KMS-11 (cell line): ENCODE measurements at regions not wholly inside any gene's neighbourhood (a gene's known extent, or its start where the extent isn't known, plus 50 kb on each side); places are given as distances from the start of the nearest gene placed in this dataset.

ENCODE experiments used
- H2AFZ ChIP-seq: fragments of 200-600 bp; sonication (generic); 2 replicates; pipeline ENCODE4 v1.6.1; 2016; ENCODE audit warnings: antibody characterized with exemption, mixed run types, low read depth
- H3K27ac ChIP-seq: fragments of 200-600 bp; sonication (generic); 2 replicates; pipeline ENCODE4 v1.6.1; 2016; ENCODE audit warnings: mild to moderate bottlenecking, mixed run types
- H3K27me3 ChIP-seq: fragments of 200-600 bp; sonication (generic); 2 replicates; pipeline ENCODE4 v1.6.1; 2017; ENCODE audit warnings: mild to moderate bottlenecking, low read depth, mixed run types, moderate library complexity; ENCODE audit not compliant: insufficient read depth
- H3K36me3 ChIP-seq: fragments of 200-600 bp; sonication (generic); 2 replicates; pipeline ENCODE4 v1.6.1; 2017; ENCODE audit warnings: mild to moderate bottlenecking, mixed run types; ENCODE audit not compliant: insufficient read depth
- H3K4me1 ChIP-seq: fragments of 200-600 bp; sonication (generic); 2 replicates; pipeline ENCODE4 v1.6.1; 2016; ENCODE audit warnings: mild to moderate bottlenecking, low read depth, mixed run types; ENCODE audit not compliant: poor library complexity, severe bottlenecking
- H3K4me2 ChIP-seq: fragments of 200-600 bp; sonication (generic); 2 replicates; pipeline ENCODE4 v1.7.0; 2016; ENCODE audit warnings: mild to moderate bottlenecking, mixed run types
- H3K4me3 ChIP-seq: fragments of 200-600 bp; sonication (generic); IDR thresholded peaks from 2 replicates; pipeline ENCODE4 v1.6.1; 2017; ENCODE audit warnings: low read depth, low read length, mixed read lengths; ENCODE audit not compliant: insufficient read depth
- H3K79me2 ChIP-seq: fragments of 200-600 bp; sonication (generic); 2 replicates; pipeline ENCODE4 v1.6.1; 2016; ENCODE audit warnings: low read depth, mixed run types; ENCODE audit not compliant: insufficient read depth
- H3K9ac ChIP-seq: fragments of 200-600 bp; sonication (generic); 2 replicates; pipeline ENCODE4 v1.6.1; 2016; ENCODE audit warnings: mild to moderate bottlenecking, mixed run types
- H4K20me1 ChIP-seq: fragments of 200-600 bp; sonication (generic); 2 replicates; pipeline ENCODE4 v1.6.1; 2016; ENCODE audit warnings: mild to moderate bottlenecking, mixed run types; ENCODE audit not compliant: insufficient read depth
- CTCF ChIP-seq: fragments of 200-600 bp; sonication (generic); conservative IDR thresholded peaks from 2 replicates; pipeline ENCODE4 v1.6.1; 2017; ENCODE audit warnings: low read depth, mild to moderate bottlenecking, antibody characterized with exemption, low read length, moderate library complexity, mixed read lengths

- TF ChIP-seq CTCF, result no peak
- no peak overlapping the region for H3K27ac ChIP-seq
Observed at GRCh38 chr2:173537694-173538093, 183.0 kb downstream of the CDCA7 start.

GRCh38 chr2:173539615-173540014 is 184.9 kb downstream of the CDCA7 start:
- Histone ChIP-seq H4K20me1 (no peaks in the 10 kb centered on the region), H3K27ac (no peak overlapping the region), H3K4me3 (no peak overlapping the region), H3K27me3 (no peaks in the 10 kb centered on the region), H3K36me3 (no peaks in the 10 kb centered on the region), H2AFZ (no peak overlapping the region), H3K4me2 (no peak overlapping the region), H3K4me1 (no peaks in the 10 kb centered on the region), H3K79me2 (no peaks in the 10 kb centered on the region), H3K9ac (no peak overlapping the region)
- no peak for TF ChIP-seq CTCF

More at GRCh38 chr2:173537694-173538093, 183.0 kb downstream of the CDCA7 start:
- H4K20me1 ChIP-seq, result no peaks in the 10 kb centered on the region
- H3K4me1 ChIP-seq, result no peaks in the 10 kb centered on the region
- no peak overlapping the region for H3K4me3 ChIP-seq
- no peak overlapping the region for H3K9ac ChIP-seq
- no peaks in the 10 kb centered on the region for H3K36me3 ChIP-seq
- H3K4me2 ChIP-seq, result no peak overlapping the region
- H2AFZ ChIP-seq, result no peak overlapping the region
- H3K27me3 ChIP-seq, result no peaks in the 10 kb centered on the region
- H3K79me2 ChIP-seq, result no peaks in the 10 kb centered on the region

- Histone ChIP-seq H3K27ac (no peak overlapping the region), H2AFZ (no peak overlapping the region), H4K20me1 (no peaks in the 10 kb centered on the region), H3K9ac (no peak overlapping the region), H3K79me2 (no peaks in the 10 kb centered on the region), H3K4me2 (no peak overlapping the region), H3K36me3 (no peaks in the 10 kb centered on the region), H3K27me3 (no peaks in the 10 kb centered on the region), H3K4me1 (peaks cover 4% of the 10 kb centered on the region), H3K4me3 (no peak overlapping the region)
- TF ChIP-seq CTCF, result no peak
Observed at GRCh38 chr2:173544641-173545363, 190.1 kb downstream of the CDCA7 start.

- no peaks in the 10 kb centered on the region for H3K36me3 ChIP-seq
- no peak overlapping the region for H3K27ac ChIP-seq
- peaks cover 4% of the 10 kb centered on the region for H3K4me1 ChIP-seq
- no peak overlapping the region for H3K4me3 ChIP-seq
- H4K20me1 ChIP-seq, result no peaks in the 10 kb centered on the region
- no peak overlapping the region for H2AFZ ChIP-seq
- no peak overlapping the region for H3K4me2 ChIP-seq
- TF ChIP-seq CTCF, result no peak
- H3K27me3 ChIP-seq, result no peaks in the 10 kb centered on the region
- no peaks in the 10 kb centered on the region for H3K79me2 ChIP-seq
- H3K9ac ChIP-seq, result no peak overlapping the region
Observed at GRCh38 chr2:173545364-173545763, 190.7 kb downstream of the CDCA7 start.
